SIG-M5 treated with dmso at 0.1 percent for 504 hours (cell line): ENCODE measurements at regions not wholly inside any gene's neighbourhood (a gene's known extent, or its start where the extent isn't known, plus 50 kb on each side); places are given as distances from the start of the nearest gene placed in this dataset.
"Not testable (repeated sequence)": the region's sequence is repeated elsewhere in the genome, so short reads cannot be mapped to it uniquely, and the experiment has no call there.

Experiments
- DNase-seq: peaks from one replicate; lab custom pipeline; 2025; ENCODE audit not compliant: unreplicated experiment; lab: John Stamatoyannopoulos, UW

DNA sequence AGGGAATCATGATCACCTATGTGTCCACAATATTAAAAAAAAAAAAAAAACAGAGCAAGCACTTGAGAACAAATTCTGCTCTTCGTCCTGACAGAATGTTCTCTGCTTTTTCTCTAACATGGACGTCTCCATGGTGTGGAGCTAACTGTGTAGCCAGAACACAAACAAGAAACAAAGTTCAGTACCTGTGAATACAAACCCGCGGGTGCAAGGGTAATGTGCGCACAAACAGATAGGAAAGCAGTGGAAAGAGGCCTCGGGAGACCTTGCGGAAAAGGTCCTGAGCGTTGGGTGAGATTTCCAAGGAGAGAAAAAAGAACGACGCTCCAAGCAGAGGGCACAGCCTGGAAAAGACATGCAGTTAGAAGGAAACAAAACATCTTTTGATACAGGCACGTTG is 92.0 kb upstream of the TBL1X start:
- DNase-seq, result no peak

DNA sequence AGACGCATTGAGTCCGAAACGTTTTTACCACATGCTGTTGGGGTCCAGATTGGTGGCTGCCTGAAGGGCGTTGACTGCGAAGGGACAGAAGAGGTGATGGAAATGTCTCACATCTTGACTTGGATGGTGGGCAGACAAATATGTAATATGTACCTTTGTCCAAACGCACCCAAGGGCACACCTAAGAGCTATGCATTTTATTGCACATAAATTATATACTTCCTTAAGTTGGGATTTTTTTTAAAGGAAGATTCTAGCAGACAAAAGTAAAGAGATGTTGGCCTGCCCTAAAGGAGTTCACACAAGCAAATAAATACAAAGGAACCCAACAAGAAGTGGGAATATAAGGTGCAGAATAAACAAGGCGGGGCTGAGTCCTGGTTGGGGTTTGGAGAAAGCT is 91.1 kb upstream of the TBL1X start:
- no peak for DNase-seq

DNA sequence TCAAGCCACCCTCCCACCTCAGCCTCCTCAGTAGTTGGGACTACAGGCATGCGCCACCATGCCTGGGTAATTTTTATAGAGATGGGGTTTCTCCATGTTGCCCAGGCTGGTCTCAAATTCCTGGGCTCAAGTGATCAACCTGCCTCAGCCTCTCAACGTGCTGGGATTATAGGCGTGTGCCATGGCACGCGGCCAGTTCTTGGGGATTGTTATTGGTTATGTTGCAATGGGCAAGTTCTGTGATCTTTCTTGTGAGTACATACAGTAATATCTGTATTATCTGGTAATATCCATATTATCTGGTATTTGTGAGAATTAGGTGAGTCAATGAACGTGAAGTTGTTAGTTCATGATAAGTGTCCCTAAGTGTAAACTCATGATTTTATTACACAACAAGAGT is 90.3 kb upstream of the TBL1X start:
- DNase-seq, result no peak

DNA sequence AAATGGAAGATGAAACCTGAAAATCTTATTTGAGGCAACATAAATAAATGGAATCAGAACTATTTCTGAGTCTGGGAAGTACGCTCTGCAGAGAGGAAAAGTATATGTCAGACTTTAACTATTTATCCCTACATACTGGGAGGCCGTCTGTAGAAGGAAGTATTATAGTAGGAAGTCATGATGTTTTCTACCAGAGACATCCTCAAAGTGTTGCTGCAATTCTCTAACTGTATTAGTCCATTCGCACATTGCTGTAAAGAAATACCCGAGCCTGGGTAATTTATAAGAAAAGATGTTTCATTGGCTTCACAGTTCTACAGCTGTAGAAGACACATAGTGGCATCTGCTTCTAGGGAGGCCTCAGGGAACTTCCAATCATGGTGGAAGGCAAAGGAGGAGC is 88.7 kb upstream of the TBL1X start:
- DNase-seq, result peak; percentile 12

DNA sequence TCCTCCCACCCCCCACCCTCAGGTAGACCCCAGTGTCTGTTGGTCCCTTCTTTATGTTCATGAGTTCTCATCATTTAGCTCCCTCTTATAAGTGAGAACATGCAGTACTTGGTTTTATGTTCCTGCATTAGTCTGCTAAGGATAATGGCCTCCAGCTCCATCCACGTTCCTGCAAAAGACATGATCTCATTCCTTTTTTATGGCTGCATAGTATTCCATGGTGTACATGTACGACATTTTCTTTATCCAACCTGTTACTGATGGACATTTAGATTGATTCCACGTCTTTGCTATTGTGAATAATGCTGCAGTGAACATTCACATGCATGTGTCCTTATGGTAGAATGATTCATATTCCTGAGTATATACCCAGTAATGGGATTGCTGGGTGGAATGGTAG is 87.6 kb upstream of the TBL1X start:
- DNase-seq, result not testable (repeated sequence)

DNA sequence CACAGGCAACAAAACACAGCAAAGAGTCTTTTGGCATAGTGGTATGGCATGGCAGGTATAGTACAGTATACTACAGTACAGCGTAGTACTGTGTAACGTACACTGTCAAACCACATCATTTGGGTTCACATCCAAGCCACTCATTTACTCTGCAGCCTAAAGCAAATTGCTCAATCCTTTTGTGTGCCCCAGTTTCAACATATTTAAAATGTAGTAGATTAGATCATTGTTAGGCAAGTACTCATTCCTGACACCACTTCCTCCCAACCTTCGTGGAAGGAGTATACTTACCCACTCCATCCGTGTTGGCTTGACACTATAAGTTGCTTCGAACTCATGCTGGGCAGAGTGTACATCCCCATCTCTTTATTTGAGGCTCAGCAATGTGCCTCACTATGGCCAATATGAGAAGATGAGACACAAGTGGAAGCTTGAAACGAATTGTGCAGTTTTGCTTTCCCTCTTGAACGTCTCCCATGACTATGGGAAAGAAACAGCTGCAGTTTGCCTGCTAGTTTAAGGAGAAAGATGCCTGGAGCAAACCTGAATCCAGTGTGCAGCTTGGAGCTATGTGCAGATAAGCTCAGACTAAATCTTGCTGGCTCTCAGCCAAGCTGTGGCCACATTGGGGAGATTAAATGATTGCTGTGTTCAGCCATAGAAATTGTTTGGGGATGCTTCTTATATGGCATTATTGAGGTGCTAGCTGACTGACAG is 85.7 kb upstream of the TBL1X start:
- DNase-seq, result peak; percentile 74

DNA sequence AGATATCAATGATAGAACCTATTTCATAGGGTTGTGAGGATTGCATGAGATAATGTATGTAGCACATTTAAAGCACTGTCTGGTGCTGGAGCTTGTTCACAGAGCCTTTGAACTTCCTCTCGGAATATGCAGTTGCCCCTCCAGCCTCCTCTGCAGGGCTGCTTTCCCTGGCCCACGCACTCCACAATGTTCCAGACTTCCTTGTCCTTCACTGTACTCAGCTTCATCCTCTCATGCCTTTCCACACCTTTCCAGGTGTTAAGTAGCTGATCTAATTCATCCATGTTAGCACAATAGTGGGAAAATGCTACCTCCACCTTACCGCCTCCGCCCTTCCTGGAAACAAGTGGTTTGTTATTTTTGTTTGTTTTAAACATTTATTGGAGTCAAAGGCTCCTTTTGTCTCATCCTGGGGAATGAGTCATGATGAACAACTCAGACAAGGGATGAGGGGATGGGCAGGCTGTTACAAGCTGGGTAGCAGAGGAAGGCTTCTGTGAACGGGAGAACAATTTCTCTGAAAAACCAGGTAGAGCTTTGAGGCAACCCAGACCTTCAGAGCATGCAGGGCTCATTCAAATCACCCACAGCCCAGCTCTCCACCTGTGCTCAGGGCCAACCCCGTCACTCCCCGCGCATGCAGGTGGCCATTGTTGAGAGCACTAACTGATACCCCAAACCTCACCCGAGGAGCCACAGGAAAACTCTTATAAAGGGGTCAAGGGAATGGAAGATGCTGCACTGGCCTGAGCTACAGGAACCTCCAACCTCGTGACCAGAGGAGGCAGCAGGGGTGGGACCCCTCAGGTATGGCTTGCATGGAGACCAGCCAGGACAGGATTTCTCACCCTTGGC is 84.9 kb upstream of the TBL1X start:
- peak; percentile 2 for DNase-seq

DNA sequence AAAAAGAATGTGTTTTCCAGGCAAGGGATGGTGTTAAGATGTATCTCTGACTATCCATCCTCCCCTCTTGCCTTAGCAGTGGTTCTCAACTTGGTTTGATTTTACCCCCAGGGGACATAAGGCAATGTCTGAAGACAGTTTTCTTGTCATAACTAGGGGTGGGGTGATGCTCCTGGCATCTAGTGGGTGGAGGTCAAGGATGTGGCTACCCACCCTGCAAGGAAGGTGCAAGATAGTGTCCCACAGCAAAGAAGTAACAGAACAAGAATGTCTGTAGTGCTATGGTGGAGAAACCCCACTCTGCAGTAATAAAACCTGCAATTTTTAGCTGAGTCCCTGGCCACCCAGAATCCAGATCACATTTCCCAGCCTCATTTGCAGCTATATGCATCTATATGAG is 81.2 kb upstream of the TBL1X start:
- no peak for DNase-seq

DNA sequence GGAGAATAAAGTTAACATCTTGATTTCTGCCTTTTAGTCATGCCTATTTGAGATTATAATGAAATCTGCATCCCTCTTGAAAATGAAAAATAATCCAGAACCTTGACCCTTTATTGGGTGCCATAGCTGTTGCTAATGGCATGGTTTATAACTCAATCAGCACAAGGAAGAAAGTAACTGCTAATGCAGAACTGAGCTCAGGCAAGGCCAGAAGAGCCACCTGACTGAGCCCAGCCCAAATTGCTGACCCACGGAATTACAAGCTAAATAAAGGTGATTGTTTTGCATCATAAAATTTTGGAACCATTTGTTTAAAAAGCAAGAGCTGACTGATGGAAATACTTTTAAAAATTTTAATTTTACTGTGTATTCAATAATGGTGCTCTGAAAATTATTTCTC is 76.4 kb upstream of the TBL1X start:
- no peak for DNase-seq

DNA sequence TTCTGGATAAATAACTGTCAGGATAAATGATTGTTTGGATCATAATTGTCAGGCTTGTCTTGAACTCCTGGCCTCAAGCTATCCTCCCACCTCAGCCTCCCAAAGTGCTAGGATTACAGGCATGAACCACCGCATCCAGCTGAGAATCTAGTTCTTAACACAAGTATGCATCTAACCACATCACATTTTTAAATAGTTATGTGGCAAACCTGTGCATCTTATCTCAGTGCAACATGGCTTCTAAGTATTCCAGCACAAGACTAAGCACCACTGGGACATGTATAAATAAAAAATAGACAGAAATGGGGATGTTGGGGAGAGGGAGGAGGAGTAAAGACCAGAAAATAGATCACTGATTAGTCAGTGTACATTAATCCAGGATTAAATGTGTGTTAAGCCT is 74.7 kb upstream of the TBL1X start:
- no peak for DNase-seq

DNA sequence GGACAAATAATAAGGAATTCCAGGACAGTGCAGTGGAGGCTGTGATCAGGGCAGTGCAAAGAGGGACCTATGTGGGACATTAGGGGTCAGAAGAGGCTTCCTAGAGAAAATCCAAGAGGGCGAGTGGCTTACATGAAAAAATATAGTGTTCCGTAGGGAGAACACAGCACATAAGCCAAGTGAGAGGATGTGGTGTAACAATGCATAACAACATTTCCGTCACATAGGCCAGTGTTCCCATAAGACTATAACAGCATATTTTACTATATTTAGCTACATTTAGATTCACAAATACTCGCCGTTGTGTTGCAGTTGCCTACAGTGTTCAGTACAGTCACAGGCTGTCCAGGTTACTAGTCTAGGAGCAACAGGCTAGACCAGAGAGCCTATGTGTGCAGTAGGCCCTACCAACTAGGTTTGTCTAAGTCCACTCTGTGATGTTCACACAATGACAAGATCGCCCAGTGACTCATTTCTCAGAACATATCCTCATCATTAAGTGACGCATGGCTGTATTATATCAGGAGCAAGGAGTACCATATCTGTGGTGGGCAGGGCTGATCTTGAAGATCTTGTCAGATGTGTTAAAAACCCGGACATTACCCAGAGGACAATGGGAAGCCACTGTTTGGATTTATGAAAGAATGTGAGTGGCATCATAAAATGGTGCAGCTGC is 74.0 kb upstream of the TBL1X start:
- DNase-seq, result no peak

DNA sequence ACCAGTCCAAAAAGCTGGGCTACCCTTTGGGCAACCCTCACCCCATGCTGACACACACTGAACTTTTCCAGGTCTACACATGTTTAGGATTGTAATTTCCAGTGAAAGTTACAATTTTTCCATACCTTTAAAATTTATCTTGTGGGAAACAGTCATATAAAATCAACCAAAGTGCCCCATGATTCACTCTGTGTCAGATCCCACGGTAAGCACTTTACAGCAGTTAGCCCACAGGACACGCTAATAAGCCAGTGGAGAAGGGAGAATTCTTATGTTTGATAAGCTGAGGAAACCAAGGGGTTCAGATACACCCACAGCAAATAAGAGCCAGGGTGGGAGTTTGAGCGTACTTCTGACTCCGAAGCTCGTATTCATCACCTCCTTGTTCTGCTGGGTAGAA is 72.4 kb upstream of the TBL1X start:
- no peak for DNase-seq

DNA sequence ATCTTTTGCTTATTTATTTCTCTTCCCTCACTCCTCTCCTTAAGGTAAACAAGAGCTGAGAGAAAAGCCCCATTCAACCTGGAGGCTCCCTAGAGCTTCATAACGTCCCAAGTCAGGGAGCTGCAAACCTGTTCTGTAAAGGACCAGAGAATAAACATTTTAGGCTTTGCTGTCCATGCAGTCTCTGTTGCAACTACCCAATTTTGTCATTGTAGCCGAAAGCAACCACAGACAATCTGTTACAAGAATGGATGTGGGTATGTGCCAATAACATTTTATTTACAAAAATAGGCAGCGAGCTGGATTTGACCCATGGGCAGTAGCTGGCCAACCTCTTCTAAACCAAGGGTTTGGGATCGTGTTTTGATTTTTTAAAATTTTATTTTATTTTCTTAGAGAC is 71.3 kb upstream of the TBL1X start:
- DNase-seq, result no peak

DNA sequence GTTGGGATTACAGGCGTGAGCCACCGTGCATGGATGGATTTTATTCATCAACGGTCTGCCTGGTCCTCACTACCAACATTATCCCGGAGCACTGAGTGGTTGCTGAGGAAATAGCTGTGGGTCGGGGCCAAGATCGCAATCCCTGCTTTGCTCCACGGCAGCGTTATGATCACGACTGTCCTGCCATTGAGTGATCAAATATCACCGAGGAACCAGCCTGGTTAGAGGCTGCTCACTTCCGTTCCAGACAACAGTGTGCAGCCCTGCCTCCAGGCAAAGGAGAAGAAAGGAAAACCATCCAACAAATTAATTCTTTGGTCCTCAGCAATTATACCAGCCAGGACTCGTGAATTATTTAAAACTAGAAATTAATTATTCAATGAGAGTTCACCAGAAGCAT is 70.6 kb upstream of the TBL1X start:
- no peak for DNase-seq

DNA sequence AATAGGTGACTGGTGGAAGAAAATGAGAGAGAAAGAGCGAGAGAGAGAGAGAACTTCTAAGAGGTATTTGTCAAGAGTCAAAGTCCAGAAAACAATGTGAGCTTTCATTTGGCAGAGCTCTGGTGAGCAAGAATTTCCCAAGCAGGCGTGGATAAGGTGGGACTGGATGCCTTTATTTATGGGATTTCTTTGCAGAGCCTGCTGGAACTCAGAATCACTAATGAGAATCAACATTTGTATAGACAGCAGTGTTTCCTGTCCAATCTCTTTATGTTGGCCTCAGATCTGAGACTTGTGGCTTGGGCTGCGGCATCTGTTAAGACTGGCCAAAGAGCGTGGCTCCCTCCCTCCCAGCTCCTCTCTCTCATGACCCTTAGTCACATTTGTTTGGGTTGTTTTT is 67.9 kb upstream of the TBL1X start:
- no peak for DNase-seq

DNA sequence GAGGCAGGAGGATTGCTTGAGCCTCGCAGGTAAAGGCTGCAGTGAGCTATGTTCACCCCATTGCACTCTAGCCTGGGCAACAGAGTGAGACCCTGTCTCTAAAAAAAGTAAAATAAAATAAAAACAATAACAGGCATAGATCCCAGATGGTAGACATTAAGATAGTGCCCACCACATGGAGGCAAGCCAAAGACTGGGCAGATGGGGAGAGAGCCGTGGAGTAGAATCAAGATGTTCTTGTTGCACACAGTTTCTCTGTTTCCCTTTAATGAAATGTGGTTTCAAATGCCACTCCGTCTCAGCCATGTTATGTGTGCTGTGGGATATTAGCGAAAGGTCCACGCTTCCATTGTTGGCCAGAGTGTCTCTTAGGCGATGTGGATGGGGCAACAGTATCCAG is 63.8 kb upstream of the TBL1X start:
- DNase-seq, result no peak

DNA sequence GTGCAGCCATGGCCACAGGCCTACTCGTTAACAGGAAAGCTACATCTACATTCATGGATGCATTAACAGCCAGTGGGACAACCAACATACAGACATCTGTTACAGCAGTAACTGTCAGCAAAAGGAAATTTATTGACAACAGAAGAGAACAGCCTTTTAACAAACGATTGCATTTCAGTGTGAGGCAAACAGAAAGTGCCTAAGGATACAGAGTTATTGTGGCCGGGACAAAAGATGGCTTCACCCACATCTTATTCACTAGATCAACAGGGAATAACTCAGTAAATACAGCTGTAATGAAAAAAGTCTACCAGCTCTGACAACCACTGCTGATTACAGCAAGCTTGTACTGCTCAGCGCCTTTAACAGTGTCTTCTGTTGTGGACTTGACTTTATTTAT is 61.5 kb upstream of the TBL1X start:
- no peak for DNase-seq

DNA sequence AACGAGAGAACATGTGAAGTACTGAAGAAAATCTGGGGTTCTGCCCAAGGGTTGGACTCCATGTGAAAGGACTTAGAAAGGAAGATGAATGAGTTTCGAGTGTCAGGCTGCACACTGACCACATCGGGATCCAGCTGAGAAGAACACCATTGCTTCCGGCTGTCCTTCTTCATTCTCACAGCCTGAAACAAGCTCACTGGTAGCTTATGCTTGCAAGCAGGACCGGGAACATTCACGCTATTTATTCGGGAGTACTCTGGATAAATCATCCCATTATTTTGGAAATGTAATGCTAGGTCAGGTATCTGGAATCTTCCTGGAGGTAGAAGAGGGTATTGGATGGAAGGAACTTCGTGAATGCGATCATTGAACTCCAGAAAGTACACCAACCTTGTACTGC is 59.2 kb upstream of the TBL1X start:
- not testable (repeated sequence) for DNase-seq

DNA sequence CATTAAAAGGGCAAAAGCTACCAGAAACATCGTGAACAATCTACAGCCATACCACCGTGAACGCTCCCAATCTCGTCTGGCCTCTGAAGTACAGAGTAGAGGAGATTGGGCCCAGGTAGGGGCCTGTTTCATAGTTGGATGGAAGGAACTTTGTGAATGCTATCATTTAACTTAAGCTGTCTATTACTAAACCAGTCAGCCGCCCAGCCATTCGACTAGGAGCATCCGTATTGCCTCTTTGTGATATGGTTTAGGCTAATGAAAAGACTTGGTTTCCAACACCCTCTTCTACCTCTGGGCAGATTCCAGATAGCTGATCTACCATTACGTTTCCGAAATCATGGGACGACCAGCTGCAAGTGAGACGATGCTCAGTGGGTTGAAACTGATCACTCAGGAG is 54.0 kb upstream of the TBL1X start:
- not testable (repeated sequence) for DNase-seq

DNA sequence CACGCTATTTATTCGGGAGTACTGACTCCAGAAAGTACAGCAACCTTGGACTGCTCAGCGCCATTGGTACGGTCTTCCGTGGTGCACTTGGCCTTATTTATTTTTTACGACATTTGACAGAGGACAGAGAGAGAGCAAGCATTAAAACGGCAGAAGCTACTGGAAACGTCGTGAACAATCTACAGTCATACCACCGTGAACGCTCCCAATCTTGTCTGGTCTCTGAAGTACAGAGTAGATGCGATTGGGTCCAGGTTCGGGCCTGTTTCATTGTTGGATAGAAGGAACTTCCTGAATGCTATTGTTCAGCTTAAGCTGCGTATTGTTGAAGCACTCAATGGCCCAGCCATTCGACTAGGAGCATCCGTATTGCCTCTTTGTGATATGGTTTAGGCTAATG is 53.2 kb upstream of the TBL1X start:
- DNase-seq, result not testable (repeated sequence)

DNA sequence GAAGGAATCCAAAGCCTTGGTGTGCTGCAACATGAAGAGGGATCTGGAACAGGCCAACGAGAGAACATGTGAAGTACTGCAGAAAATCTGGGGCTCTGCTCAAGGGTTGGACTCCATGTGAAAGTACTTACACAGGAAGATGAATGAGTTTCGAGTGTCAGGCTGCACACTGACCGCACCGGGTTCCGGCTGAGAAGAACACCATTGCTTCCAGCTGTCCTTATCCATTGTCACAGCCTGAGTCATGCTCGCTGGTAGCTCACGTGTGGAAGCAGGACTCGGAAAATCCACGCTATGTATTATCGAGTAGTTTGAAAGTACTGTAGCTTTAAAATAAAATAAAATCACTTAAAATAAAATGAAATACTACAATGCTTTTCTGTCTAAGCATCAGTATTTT is 50.4 kb upstream of the TBL1X start:
- no peak for DNase-seq
